Neural progenitor cell (in vitro differentiated cells): ENCODE measurements at regions not wholly inside any gene's neighbourhood (a gene's known extent, or its start where the extent isn't known, plus 50 kb on each side); places are given as distances from the start of the nearest gene placed in this dataset.
A peak's percentile ranks its signal among the peaks of the same experiment; 100 is the strongest.

ENCODE experiments used
- DNase-seq: peaks from one replicate; pipeline ENCODE4 v3.0.0-alpha.2; 2016; ENCODE audit warnings: low spot score
- H2AFZ ChIP-seq: fragments of 200-600 bp; sonication (generic); replicated peaks from 2 replicates; pipeline ENCODE4 v1.6.1; 2016; ENCODE audit warnings: antibody characterized with exemption
- H3F3A ChIP-seq: fragments of 200-600 bp; sonication (generic); 2 replicates; pipeline ENCODE4 v1.6.1; 2016; ENCODE audit warnings: antibody characterized with exemption, low read depth
- H3K27ac ChIP-seq: fragments of 200-600 bp; sonication (generic); 2 replicates; pipeline ENCODE4 v1.5.1; 2016; ENCODE audit warnings: mild to moderate bottlenecking
- H3K27me3 ChIP-seq: fragments of 200-600 bp; sonication (generic); 2 replicates; pipeline ENCODE4 v1.6.1; 2016; ENCODE audit warnings: mild to moderate bottlenecking, moderate library complexity
- H3K36me3 ChIP-seq: fragments of 200-600 bp; sonication (generic); 2 replicates; pipeline ENCODE4 v1.5.1; 2016
- H3K4me1 ChIP-seq: fragments of 200-600 bp; sonication (generic); 2 replicates; pipeline ENCODE4 v1.6.1; 2016; ENCODE audit warnings: mixed run types
- H3K4me2 ChIP-seq: fragments of 200-600 bp; sonication (generic); 2 replicates; pipeline ENCODE4 v1.6.1; 2016
- H3K4me3 ChIP-seq: fragments of 200-600 bp; sonication (generic); 2 replicates; pipeline ENCODE4 v1.5.1; 2016
- H3K79me2 ChIP-seq: fragments of 200-600 bp; sonication (generic); 2 replicates; pipeline ENCODE4 v1.6.1; 2016; ENCODE audit warnings: low read depth
- H3K9ac ChIP-seq: fragments of 200-600 bp; sonication (generic); 2 replicates; pipeline ENCODE4 v1.6.1; 2016
- H3K9me3 ChIP-seq: fragments of 200-600 bp; sonication (generic); 2 replicates; pipeline ENCODE4 v1.5.1; 2016; ENCODE audit warnings: low read depth
- H4K20me1 ChIP-seq: fragments of 200-600 bp; sonication (generic); 2 replicates; pipeline ENCODE4 v1.6.1; 2016; ENCODE audit warnings: low read depth
- H3K27ac Mint-ChIP-seq: 3 replicates; pipeline ENCODE4 v1.8.0; 2021; ENCODE audit warnings: mixed read lengths
- H3K27me3 Mint-ChIP-seq: 2 replicates; pipeline ENCODE4 v1.8.0; 2022; ENCODE audit warnings: low read depth, mild to moderate bottlenecking, inconsistent platforms, moderate library complexity, mixed read lengths; ENCODE audit not compliant: insufficient read depth
- H3K36me3 Mint-ChIP-seq: 3 replicates; pipeline ENCODE4 v1.8.0; 2021; ENCODE audit warnings: mixed read lengths
- H3K4me1 Mint-ChIP-seq: 3 replicates; pipeline ENCODE4 v1.8.0; 2021; ENCODE audit warnings: mixed read lengths
- H3K4me3 Mint-ChIP-seq: 3 replicates; pipeline ENCODE4 v1.8.0; 2021; ENCODE audit warnings: mild to moderate bottlenecking, moderate library complexity, mixed read lengths
- H3K9me3 Mint-ChIP-seq: 3 replicates; pipeline ENCODE4 v1.8.0; 2020; ENCODE audit warnings: mixed read lengths
- EZH2 ChIP-seq: fragments of 200-600 bp; sonication (generic); IDR thresholded peaks from 2 replicates; pipeline ENCODE4 v1.6.1; 2017; ENCODE audit warnings: antibody characterized with exemption, mild to moderate bottlenecking, moderate library complexity
- EZH2phosphoT487 ChIP-seq: fragments of 200-600 bp; sonication (generic); IDR thresholded peaks from 2 replicates; pipeline ENCODE4 v1.6.1; 2017; ENCODE audit warnings: antibody characterized with exemption
- TF ChIP-seq, protein P1 (sequence below): fragments of 200-600 bp; sonication (generic); IDR thresholded peaks from 2 replicates; pipeline ENCODE4 v1.5.1; 2017; ENCODE audit warnings: antibody characterized with exemption, mild to moderate bottlenecking

DNA sequence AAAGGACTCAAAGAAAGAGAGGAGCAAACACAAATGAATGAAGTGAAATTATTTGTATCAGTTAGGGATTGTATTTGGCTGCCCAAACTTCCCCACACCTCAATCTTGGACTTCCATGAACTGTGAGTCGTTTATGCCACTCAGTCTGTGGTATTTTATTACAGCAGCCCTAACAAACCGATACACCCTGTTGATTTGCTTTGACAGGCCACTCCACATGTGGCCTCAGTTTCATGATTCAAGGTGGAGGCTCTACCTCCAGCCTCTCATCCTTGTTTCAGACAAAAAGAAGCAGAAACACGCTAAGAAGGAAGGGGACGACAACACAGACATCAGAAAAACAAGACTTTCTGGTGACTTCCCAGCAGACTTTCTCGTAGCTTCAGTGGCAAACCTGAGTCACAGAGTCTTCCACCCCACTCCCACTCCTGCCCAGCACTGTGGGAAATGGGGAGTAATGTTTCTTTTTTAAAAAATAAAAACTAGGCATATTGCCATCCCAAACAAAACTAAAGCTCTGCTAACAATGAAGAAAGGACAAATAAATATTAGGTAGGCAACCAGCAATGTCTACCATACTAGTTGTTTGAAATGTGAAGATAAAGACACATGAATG is 52.2 kb upstream of the ABCA1 start:
- Mint-ChIP-seq H3K4me1 (peaks cover 7% of the 10 kb centered on the region), H3K27ac (no peak overlapping the region), H3K4me3 (no peak overlapping the region), H3K27me3 (peaks cover 4% of the 10 kb centered on the region), H3K36me3 (no peaks in the 10 kb centered on the region), H3K9me3 (no peaks in the 10 kb centered on the region)
- Histone ChIP-seq H3K4me2 (no peak overlapping the region), H3K4me3 (no peak overlapping the region), H4K20me1 (no peaks in the 10 kb centered on the region), H3K79me2 (no peaks in the 10 kb centered on the region), H3K9me3 (no peaks in the 10 kb centered on the region), H3K9ac (no peak overlapping the region), H3K36me3 (no peaks in the 10 kb centered on the region), H3K27me3 (no peaks in the 10 kb centered on the region), H3F3A (no peaks in the 10 kb centered on the region), H3K4me1 (no peaks in the 10 kb centered on the region), H3K27ac (no peak overlapping the region), H2AFZ (no peak overlapping the region)
- TF ChIP-seq EZH2phosphoT487 (no peak), EZH2 (no peak)
- TF ChIP-seq, protein P1, sequence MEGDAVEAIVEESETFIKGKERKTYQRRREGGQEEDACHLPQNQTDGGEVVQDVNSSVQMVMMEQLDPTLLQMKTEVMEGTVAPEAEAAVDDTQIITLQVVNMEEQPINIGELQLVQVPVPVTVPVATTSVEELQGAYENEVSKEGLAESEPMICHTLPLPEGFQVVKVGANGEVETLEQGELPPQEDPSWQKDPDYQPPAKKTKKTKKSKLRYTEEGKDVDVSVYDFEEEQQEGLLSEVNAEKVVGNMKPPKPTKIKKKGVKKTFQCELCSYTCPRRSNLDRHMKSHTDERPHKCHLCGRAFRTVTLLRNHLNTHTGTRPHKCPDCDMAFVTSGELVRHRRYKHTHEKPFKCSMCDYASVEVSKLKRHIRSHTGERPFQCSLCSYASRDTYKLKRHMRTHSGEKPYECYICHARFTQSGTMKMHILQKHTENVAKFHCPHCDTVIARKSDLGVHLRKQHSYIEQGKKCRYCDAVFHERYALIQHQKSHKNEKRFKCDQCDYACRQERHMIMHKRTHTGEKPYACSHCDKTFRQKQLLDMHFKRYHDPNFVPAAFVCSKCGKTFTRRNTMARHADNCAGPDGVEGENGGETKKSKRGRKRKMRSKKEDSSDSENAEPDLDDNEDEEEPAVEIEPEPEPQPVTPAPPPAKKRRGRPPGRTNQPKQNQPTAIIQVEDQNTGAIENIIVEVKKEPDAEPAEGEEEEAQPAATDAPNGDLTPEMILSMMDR: no peak
- no peak for DNase-seq

DNA sequence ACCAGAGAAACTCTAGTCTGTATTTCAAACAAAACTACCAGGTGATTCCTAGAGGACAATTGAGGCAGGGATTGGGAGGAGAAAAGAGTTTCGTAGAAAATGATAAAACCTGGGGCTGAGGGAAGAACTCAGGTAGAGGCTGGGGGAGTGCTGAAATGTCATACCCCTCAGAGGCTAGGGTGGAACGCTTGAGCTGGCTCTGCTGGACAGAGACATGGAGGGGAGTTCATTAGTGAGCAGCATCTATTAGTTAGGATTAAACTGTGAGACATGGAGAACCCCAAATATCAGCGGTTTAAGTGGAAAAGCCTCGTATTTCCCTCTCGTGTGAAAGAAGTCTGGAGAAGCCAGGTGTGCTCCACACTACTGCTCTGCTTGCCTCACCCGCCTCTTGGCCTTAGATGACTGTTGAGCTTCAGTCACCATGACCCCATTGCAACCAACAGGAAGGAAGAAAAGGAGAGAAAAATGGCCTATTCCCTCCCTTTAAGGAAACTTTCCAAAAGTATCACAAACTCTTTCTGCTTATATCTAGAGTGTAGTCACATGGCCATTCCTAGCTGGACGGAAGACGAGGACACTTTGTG is 53.7 kb upstream of the ABCA1 start:
- H4K20me1 ChIP-seq: no peaks in the 10 kb centered on the region
- no peaks in the 10 kb centered on the region for H3K79me2 ChIP-seq
- TF ChIP-seq EZH2phosphoT487: no peak
- TF ChIP-seq, protein P1: no peak
- no peak for TF ChIP-seq EZH2
- no peaks in the 10 kb centered on the region for H3K4me1 ChIP-seq
- H2AFZ ChIP-seq: no peak overlapping the region
- no peaks in the 10 kb centered on the region for H3K9me3 ChIP-seq
- Mint-ChIP-seq H3K4me1 (peaks cover 7% of the 10 kb centered on the region), H3K9me3 (no peaks in the 10 kb centered on the region), H3K27me3 (peaks cover 6% of the 10 kb centered on the region), H3K36me3 (no peaks in the 10 kb centered on the region), H3K27ac (no peak overlapping the region), H3K4me3 (no peak overlapping the region)
- no peak for DNase-seq
- no peaks in the 10 kb centered on the region for H3F3A ChIP-seq
- no peak overlapping the region for H3K9ac ChIP-seq
- no peak overlapping the region for H3K27ac ChIP-seq
- H3K27me3 ChIP-seq: no peaks in the 10 kb centered on the region
- H3K4me2 ChIP-seq: no peak overlapping the region
- H3K36me3 ChIP-seq: no peaks in the 10 kb centered on the region
- H3K4me3 ChIP-seq: no peak overlapping the region

DNA sequence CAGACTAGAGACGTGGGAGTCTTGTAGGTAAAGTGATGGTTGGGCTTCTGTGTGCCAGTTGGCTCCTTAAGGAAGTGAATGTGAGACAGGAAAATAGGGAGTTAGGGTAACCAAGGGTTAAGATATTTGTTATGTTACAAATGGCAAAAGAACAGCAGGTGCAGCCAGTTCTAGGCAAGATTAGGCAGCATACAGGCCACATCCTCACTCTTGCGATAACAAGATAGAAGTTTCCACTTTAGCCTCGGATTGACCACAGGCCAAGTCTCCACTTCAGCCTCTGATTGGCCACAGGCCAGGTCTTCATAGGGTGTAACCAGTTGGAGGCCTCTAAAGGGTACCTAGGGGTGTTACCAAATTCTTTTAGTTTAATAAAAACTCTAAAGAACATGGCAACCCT is 54.6 kb upstream of the ABCA1 start:
- TF ChIP-seq EZH2phosphoT487 (no peak), EZH2 (no peak)
- TF ChIP-seq, protein P1: no peak
- H3K4me3 Mint-ChIP-seq: no peak overlapping the region
- H3K36me3 Mint-ChIP-seq: no peaks in the 10 kb centered on the region
- Histone ChIP-seq H3K79me2 (no peaks in the 10 kb centered on the region), H3K4me2 (no peak overlapping the region), H3K9me3 (no peaks in the 10 kb centered on the region), H3K27ac (no peak overlapping the region), H3K4me1 (no peaks in the 10 kb centered on the region), H3K36me3 (no peaks in the 10 kb centered on the region), H3K27me3 (no peaks in the 10 kb centered on the region), H3K4me3 (no peak overlapping the region), H2AFZ (no peak overlapping the region), H3F3A (no peaks in the 10 kb centered on the region), H4K20me1 (no peaks in the 10 kb centered on the region), H3K9ac (no peak overlapping the region)
- peaks cover 9% of the 10 kb centered on the region for H3K4me1 Mint-ChIP-seq
- peak overlapping the region; percentile 57 for H3K27ac Mint-ChIP-seq
- peaks cover 6% of the 10 kb centered on the region for H3K27me3 Mint-ChIP-seq
- no peaks in the 10 kb centered on the region for H3K9me3 Mint-ChIP-seq
- DNase-seq: no peak
